Neural progenitor cell (in vitro differentiated cells): ENCODE measurements at regions not wholly inside any gene's neighbourhood (a gene's known extent, or its start where the extent isn't known, plus 50 kb on each side); places are given as distances from the start of the nearest gene placed in this dataset.

Experiments used
- DNase-seq: peaks from one replicate; pipeline ENCODE4 v3.0.0-alpha.2; 2016; ENCODE audit warnings: low spot score
- H2AFZ ChIP-seq: fragments of 200-600 bp; sonication (generic); replicated peaks from 2 replicates; pipeline ENCODE4 v1.6.1; 2016; ENCODE audit warnings: antibody characterized with exemption
- H3F3A ChIP-seq: fragments of 200-600 bp; sonication (generic); 2 replicates; pipeline ENCODE4 v1.6.1; 2016; ENCODE audit warnings: antibody characterized with exemption, low read depth
- H3K27ac ChIP-seq: fragments of 200-600 bp; sonication (generic); 2 replicates; pipeline ENCODE4 v1.5.1; 2016; ENCODE audit warnings: mild to moderate bottlenecking
- H3K27me3 ChIP-seq: fragments of 200-600 bp; sonication (generic); 2 replicates; pipeline ENCODE4 v1.6.1; 2016; ENCODE audit warnings: mild to moderate bottlenecking, moderate library complexity
- H3K36me3 ChIP-seq: fragments of 200-600 bp; sonication (generic); 2 replicates; pipeline ENCODE4 v1.5.1; 2016
- H3K4me1 ChIP-seq: fragments of 200-600 bp; sonication (generic); 2 replicates; pipeline ENCODE4 v1.6.1; 2016; ENCODE audit warnings: mixed run types
- H3K4me2 ChIP-seq: fragments of 200-600 bp; sonication (generic); 2 replicates; pipeline ENCODE4 v1.6.1; 2016
- H3K4me3 ChIP-seq: fragments of 200-600 bp; sonication (generic); 2 replicates; pipeline ENCODE4 v1.5.1; 2016
- H3K79me2 ChIP-seq: fragments of 200-600 bp; sonication (generic); 2 replicates; pipeline ENCODE4 v1.6.1; 2016; ENCODE audit warnings: low read depth
- H3K9ac ChIP-seq: fragments of 200-600 bp; sonication (generic); 2 replicates; pipeline ENCODE4 v1.6.1; 2016
- H3K9me3 ChIP-seq: fragments of 200-600 bp; sonication (generic); 2 replicates; pipeline ENCODE4 v1.5.1; 2016; ENCODE audit warnings: low read depth
- H4K20me1 ChIP-seq: fragments of 200-600 bp; sonication (generic); 2 replicates; pipeline ENCODE4 v1.6.1; 2016; ENCODE audit warnings: low read depth
- H3K27ac Mint-ChIP-seq: 3 replicates; pipeline ENCODE4 v1.8.0; 2021; ENCODE audit warnings: mixed read lengths
- H3K27me3 Mint-ChIP-seq: 2 replicates; pipeline ENCODE4 v1.8.0; 2022; ENCODE audit warnings: low read depth, mild to moderate bottlenecking, inconsistent platforms, moderate library complexity, mixed read lengths; ENCODE audit not compliant: insufficient read depth
- H3K36me3 Mint-ChIP-seq: 3 replicates; pipeline ENCODE4 v1.8.0; 2021; ENCODE audit warnings: mixed read lengths
- H3K4me1 Mint-ChIP-seq: 3 replicates; pipeline ENCODE4 v1.8.0; 2021; ENCODE audit warnings: mixed read lengths
- H3K4me3 Mint-ChIP-seq: 3 replicates; pipeline ENCODE4 v1.8.0; 2021; ENCODE audit warnings: mild to moderate bottlenecking, moderate library complexity, mixed read lengths
- H3K9me3 Mint-ChIP-seq: 3 replicates; pipeline ENCODE4 v1.8.0; 2020; ENCODE audit warnings: mixed read lengths
- CTCF ChIP-seq: fragments of 200-600 bp; sonication (generic); IDR thresholded peaks from 2 replicates; pipeline ENCODE4 v1.5.1; 2017; ENCODE audit warnings: antibody characterized with exemption, mild to moderate bottlenecking
- EZH2 ChIP-seq: fragments of 200-600 bp; sonication (generic); IDR thresholded peaks from 2 replicates; pipeline ENCODE4 v1.6.1; 2017; ENCODE audit warnings: antibody characterized with exemption, mild to moderate bottlenecking, moderate library complexity
- EZH2phosphoT487 ChIP-seq: fragments of 200-600 bp; sonication (generic); IDR thresholded peaks from 2 replicates; pipeline ENCODE4 v1.6.1; 2017; ENCODE audit warnings: antibody characterized with exemption

- no peak for TF ChIP-seq CTCF
- TF ChIP-seq EZH2phosphoT487, result no peak
- no peak for TF ChIP-seq EZH2
- Histone ChIP-seq H3K9me3 (no peaks in the 10 kb centered on the region), H3F3A (peaks cover 9% of the 10 kb centered on the region), H3K9ac (no peak overlapping the region), H3K27me3 (no peaks in the 10 kb centered on the region), H3K27ac (no peak overlapping the region), H3K4me2 (no peak overlapping the region), H3K79me2 (no peaks in the 10 kb centered on the region), H2AFZ (no peak overlapping the region), H3K36me3 (no peaks in the 10 kb centered on the region), H4K20me1 (no peaks in the 10 kb centered on the region), H3K4me3 (no peak overlapping the region), H3K4me1 (peaks cover 13% of the 10 kb centered on the region)
- Mint-ChIP-seq H3K27me3 (no peaks in the 10 kb centered on the region), H3K4me1 (peaks cover 13% of the 10 kb centered on the region), H3K9me3 (no peaks in the 10 kb centered on the region), H3K4me3 (no peak overlapping the region), H3K36me3 (no peaks in the 10 kb centered on the region), H3K27ac (no peak overlapping the region)
- no peak for DNase-seq
These were observed 543.8 kb downstream of the CSNK1G3 start for GRCh38 chr5:124055751-124056150.

- Mint-ChIP-seq H3K4me3 (no peak overlapping the region), H3K9me3 (no peaks in the 10 kb centered on the region), H3K36me3 (no peaks in the 10 kb centered on the region), H3K4me1 (peaks cover 11% of the 10 kb centered on the region), H3K27ac (no peak overlapping the region), H3K27me3 (no peaks in the 10 kb centered on the region)
- Histone ChIP-seq H3F3A (peaks cover 9% of the 10 kb centered on the region), H3K36me3 (no peaks in the 10 kb centered on the region), H3K4me1 (peaks cover 13% of the 10 kb centered on the region), H3K9me3 (no peaks in the 10 kb centered on the region), H3K27ac (no peak overlapping the region), H3K4me3 (no peak overlapping the region), H3K27me3 (no peaks in the 10 kb centered on the region), H2AFZ (no peak overlapping the region), H4K20me1 (no peaks in the 10 kb centered on the region), H3K4me2 (no peak overlapping the region), H3K9ac (no peak overlapping the region), H3K79me2 (no peaks in the 10 kb centered on the region)
- no peak for DNase-seq
- TF ChIP-seq EZH2phosphoT487, result no peak
- TF ChIP-seq CTCF, result no peak
- no peak for TF ChIP-seq EZH2
These were observed 542.6 kb downstream of the CSNK1G3 start for GRCh38 chr5:124054564-124054963.

GRCh38 chr5:124053340-124053739 lies 541.4 kb downstream of the CSNK1G3 start:
- H4K20me1 ChIP-seq, result no peaks in the 10 kb centered on the region
- no peaks in the 10 kb centered on the region for H3K27me3 ChIP-seq
- no peaks in the 10 kb centered on the region for H3K36me3 ChIP-seq

More at GRCh38 chr5:124053340-124053739, 541.4 kb downstream of the CSNK1G3 start:
- H3K4me1 ChIP-seq, result peaks cover 13% of the 10 kb centered on the region
- H3K36me3 Mint-ChIP-seq, result no peaks in the 10 kb centered on the region
- H3K27ac Mint-ChIP-seq, result no peak overlapping the region
- H3K9ac ChIP-seq, result no peak overlapping the region
- peaks cover 9% of the 10 kb centered on the region for H3F3A ChIP-seq
- H3K9me3 Mint-ChIP-seq, result no peaks in the 10 kb centered on the region
- no peaks in the 10 kb centered on the region for H3K27me3 Mint-ChIP-seq
- DNase-seq, result no peak
- no peak overlapping the region for H3K4me2 ChIP-seq
- peaks cover 11% of the 10 kb centered on the region for H3K4me1 Mint-ChIP-seq
- no peak overlapping the region for H3K27ac ChIP-seq
- H3K9me3 ChIP-seq, result no peaks in the 10 kb centered on the region
- H3K4me3 ChIP-seq, result no peak overlapping the region
- no peak for TF ChIP-seq CTCF
- no peak for TF ChIP-seq EZH2phosphoT487
- TF ChIP-seq EZH2, result no peak
- H3K79me2 ChIP-seq, result no peaks in the 10 kb centered on the region
- no peak overlapping the region for H3K4me3 Mint-ChIP-seq
- no peak overlapping the region for H2AFZ ChIP-seq
